SK-MEL-5 (cell line): ENCODE measurements at regions not wholly inside any gene's neighbourhood (a gene's known extent, or its start where the extent isn't known, plus 50 kb on each side); places are given as distances from the start of the nearest gene placed in this dataset.

Experiments used
- DNase-seq: peaks from one replicate; pipeline ENCODE4 v3.0.0-alpha.2; 2016; ENCODE audit warnings: low read depth, low spot score
- in situ Hi-C: cut with HindIII; loops from 2 replicates; pipeline ENCODE4 v1.10.0; 2016; ENCODE audit warnings: low sequenced_read_pairs, high pct_unique_total_duplicates, low pct_unique_long_range_greater_than_20kb

DNA sequence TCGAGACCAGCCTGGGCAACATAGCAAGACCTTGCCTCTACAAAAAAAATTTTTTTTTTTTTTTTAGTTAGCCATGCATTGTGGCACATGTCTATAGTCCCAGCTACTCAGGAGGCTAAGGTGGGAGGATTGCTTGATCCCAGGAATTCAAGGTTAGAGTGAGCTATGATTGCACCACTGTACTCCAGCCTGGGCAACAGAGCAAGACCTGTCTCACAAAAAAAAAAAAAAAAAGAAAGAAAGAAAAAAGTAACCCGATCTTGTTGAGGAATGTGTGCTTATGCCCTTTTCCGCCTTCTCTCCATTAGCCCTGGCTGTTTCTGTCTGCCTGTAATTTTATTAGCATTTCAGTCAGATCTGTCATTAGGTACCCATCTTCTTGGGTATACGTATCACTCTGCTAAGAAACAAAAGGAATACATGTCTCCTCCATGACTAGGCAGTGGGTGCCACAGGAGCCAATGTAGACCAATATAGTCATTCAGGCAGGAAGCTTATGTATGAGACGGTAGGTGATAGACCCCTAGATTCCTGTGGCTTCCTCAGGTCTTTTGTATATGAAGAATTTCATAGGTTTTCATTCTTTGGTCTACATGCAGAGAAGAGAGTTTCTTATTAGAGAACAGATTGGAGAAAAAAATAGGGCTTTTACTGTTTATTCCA, 59.6 kb upstream of the NPAS1 start:
- in situ Hi-C loops = no loop called here
- DNase-seq = no peak

DNA sequence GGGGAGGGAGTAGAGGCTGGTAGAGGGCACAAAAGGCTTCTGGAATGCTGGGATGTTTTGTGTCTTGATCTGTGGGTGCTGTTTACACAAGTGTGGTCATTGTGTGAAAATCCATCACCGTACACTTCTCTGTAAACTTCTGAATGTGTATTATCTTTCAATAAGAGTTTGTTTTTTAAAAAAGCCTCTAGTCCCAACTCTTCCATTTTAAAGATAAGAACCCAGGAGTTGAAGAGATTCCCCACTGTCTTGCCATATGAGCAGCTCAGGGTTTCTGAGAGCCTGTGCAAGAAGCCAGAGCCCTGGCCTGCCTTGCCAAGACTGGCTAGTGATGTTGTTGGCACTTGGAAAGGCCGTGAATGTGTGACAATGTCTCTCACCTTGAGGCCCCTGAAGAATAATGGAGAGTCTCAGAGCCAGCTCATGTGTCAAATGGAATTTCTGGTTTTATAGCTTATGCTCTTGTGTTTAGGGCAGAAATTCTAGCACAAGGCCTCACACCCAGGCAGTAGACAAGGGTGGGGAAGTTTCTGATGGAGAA, 57.5 kb upstream of the NPAS1 start:
- DNase-seq = no peak
- in situ Hi-C loops = no loop called here

DNA sequence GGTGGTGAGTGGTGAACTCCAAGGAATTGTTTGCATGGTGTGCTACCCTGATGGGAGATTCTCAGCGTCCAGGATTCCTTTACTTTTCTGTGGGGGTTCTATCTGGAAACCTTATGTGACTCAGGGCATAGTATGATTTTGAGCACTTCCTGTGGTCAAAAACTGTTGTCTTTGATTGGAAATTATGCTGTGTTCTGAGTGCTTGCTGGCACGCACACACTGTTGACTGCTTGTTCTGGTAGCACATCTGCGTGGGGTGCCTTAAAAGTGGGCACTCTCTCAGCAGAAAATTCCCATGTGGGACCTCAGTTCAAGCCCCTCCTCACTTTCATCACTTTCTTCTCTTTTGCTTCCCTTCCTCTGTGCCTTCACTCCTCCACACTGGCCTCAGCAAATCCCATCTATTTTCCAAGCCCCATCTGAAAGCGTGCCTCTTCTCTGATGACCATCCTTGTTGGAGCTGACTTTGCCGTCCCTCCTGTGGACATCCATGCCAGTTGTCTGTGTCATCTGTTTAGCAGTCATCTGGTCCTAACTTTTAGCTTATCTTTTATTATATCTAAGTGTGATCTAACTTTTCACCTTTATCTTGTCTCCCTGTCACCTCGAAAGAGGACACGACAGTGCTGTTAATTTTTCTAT, 56.4 kb upstream of the NPAS1 start:
- in situ Hi-C loops = no loop called here
- no peak for DNase-seq

DNA sequence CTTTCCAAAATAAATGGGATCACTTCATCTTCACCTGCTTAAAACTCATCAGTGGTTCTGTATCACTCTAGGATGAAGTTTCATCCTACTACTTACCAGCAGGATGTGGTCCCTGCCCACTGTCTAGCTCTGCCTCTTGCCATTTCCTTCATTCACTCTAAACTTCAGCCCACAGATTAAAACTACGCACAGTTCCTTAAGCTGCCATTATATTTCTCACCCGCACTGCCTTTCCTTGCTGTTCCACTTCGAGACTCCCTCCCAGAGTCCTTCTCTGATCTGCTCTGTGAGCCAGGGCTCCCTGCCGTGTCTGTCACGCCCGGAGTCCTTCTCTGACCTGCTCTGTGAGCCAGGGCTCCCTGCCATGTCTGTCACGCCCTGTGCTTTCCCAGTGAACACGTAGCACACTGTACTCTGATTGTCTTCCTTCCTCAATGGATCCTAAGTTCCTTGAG, 52.0 kb upstream of the NPAS1 start:
- peak; percentile 34 for DNase-seq
- in situ Hi-C loops = no loop called here
